Psoas muscle (tissue), 7 donors: ENCODE measurements at regions not wholly inside any gene's neighbourhood (a gene's known extent, or its start where the extent isn't known, plus 50 kb on each side); places are given as distances from the start of the nearest gene placed in this dataset.

Experiments used
- ATAC-seq, 4 donors: fragments of 200-7000 bp; cut with Tn5 transposase; one replicate each; pipeline ENCODE4 v1.9.1; 2020; ENCODE audit warnings: moderate library complexity in 3 of 4, mild to moderate bottlenecking in 2 of 4
- DNase-seq, 2 donors: peaks; one replicate each; pipeline ENCODE4 v3.0.0-alpha.2; 2020
- H3K27ac ChIP-seq: fragments of 200-600 bp; one replicate; pipeline ENCODE4 v1.8.0; 2022
- H3K27me3 ChIP-seq, 3 donors: fragments of 200-600 bp in 1 of 3; one replicate each; pipeline versions ENCODE4 v1.6.1 to v1.8.0; 2013 to 2022; ENCODE audit warnings: low read length in 2 of 3, mild to moderate bottlenecking in 2 of 3, moderate library complexity in 1 of 3; ENCODE audit not compliant: insufficient read depth in 3 of 3
- H3K36me3 ChIP-seq, 2 donors: fragments of 200-600 bp in 1 of 2; one replicate each; pipeline versions ENCODE4 v1.6.1 to v1.8.0; 2013 to 2022; ENCODE audit warnings: low read depth in 1 of 2, mild to moderate bottlenecking in 1 of 2, moderate library complexity in 1 of 2; ENCODE audit not compliant: insufficient read depth in 1 of 2
- H3K4me1 ChIP-seq: fragments of 200-600 bp; one replicate; pipeline ENCODE4 v1.8.0; 2022
- H3K4me3 ChIP-seq: fragments of 200-600 bp; one replicate; pipeline ENCODE4 v1.8.0; 2022; ENCODE audit warnings: mild to moderate bottlenecking
- H3K9me3 ChIP-seq: fragments of 200-600 bp; one replicate; pipeline ENCODE4 v1.8.0; 2022
- WGBS, 3 donors: extraction: QIAGEN DNeasy Blood & Tissue Kit; methylation state at CpG; one replicate each; pipeline versions ENCODE4 v1.1.6 to v1.1.7; 2013; 5-methylcytosine and 5-hydroxymethylcytosine counted together
- intact Hi-C, 2 donors: fragments of 100-400 bp; cut with DNase I; formaldehyde crosslinking; loops; one replicate each; pipeline versions ENCODE4 v1.11.0 to v1.14.2; 2022
- TF ChIP-seq, protein P1 (sequence below): fragments of 200-600 bp; IDR thresholded peaks from one replicate; pipeline ENCODE4 v1.8.0; 2022; ENCODE audit warnings: antibody characterized with exemption
- donor health status: healthy with polysubstance abuse.
- donor health status: DM: no; HTN: no; CAD: no; lungs with moderate emphysema.
- donor health status: Bipolar disorder and iron deficiency.
- donor health status: healthy.
- donor health status: DM: yes; HTN: yes; CAD: no.
- donor health status: DM: no; HTN: no; CAD: no.
- donor health status: DM: yes; HTN: yes; CAD: no.

GRCh38 chr2:118527571-118527970, 319.9 kb downstream of the EN1 start:
- DNase-seq (no peak), ATAC-seq (no peak)
- H3K4me1 ChIP-seq: no peaks in the 10 kb centered on the region
- TF ChIP-seq, protein P1, sequence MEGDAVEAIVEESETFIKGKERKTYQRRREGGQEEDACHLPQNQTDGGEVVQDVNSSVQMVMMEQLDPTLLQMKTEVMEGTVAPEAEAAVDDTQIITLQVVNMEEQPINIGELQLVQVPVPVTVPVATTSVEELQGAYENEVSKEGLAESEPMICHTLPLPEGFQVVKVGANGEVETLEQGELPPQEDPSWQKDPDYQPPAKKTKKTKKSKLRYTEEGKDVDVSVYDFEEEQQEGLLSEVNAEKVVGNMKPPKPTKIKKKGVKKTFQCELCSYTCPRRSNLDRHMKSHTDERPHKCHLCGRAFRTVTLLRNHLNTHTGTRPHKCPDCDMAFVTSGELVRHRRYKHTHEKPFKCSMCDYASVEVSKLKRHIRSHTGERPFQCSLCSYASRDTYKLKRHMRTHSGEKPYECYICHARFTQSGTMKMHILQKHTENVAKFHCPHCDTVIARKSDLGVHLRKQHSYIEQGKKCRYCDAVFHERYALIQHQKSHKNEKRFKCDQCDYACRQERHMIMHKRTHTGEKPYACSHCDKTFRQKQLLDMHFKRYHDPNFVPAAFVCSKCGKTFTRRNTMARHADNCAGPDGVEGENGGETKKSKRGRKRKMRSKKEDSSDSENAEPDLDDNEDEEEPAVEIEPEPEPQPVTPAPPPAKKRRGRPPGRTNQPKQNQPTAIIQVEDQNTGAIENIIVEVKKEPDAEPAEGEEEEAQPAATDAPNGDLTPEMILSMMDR: no peak
- no peak overlapping the region for H3K27ac ChIP-seq
- intact Hi-C loops: no loop called here
- WGBS, 3 donors: 53 to 68% (median 64%) methylated on average over 4 of the region's 4 CpGs
- peaks cover 0 to 4% (median 0%) of the 10 kb centered on the region in 3 donors for H3K27me3 ChIP-seq
- no peak overlapping the region for H3K4me3 ChIP-seq
- H3K36me3 ChIP-seq: no peaks in the 10 kb centered on the region
- no peaks in the 10 kb centered on the region for H3K9me3 ChIP-seq

DNA sequence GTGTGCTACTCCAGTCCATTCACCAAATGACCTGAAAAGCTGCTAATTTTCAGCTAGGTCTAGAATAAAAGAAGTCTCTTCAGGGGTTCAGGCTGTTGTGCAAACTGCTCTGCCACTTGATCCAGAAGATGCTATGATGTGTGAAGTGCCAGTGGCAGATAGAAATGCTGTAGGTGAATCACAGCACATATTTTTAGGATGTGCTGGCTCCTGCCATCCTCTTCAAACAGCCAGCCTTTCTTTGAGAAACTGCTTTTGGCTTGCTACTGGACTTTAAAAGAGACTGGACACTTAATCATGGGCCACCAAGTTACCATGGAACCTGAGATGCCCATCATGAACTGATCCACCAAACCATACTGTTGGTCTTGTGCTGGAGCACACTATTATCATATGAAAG, 322.1 kb downstream of the EN1 start:
- H3K4me3 ChIP-seq: no peak overlapping the region
- no peak for DNase-seq
- ATAC-seq: no peak

GRCh38 chr2:118524911-118525310, 322.5 kb downstream of the EN1 start:
- DNase-seq: no peak
- H3K27ac ChIP-seq: no peak overlapping the region
- H3K4me3 ChIP-seq: no peak overlapping the region
- peaks cover 0 to 4% (median 0%) of the 10 kb centered on the region in 3 donors for H3K27me3 ChIP-seq
- TF ChIP-seq, protein P1: no peak
- no peak for ATAC-seq
- no peaks in the 10 kb centered on the region for H3K4me1 ChIP-seq
- H3K9me3 ChIP-seq: peaks cover 6% of the 10 kb centered on the region
- H3K36me3 ChIP-seq: no peaks in the 10 kb centered on the region
- intact Hi-C loops: no loop called here

More for the DNA sequence above, 322.1 kb downstream of the EN1 start:
- TF ChIP-seq, protein P1: no peak
- H3K4me1 ChIP-seq: no peaks in the 10 kb centered on the region
- H3K9me3 ChIP-seq: peaks cover 6% of the 10 kb centered on the region
- H3K27me3 ChIP-seq: peaks cover 0 to 4% (median 0%) of the 10 kb centered on the region in 3 donors
- no peak overlapping the region for H3K27ac ChIP-seq
- intact Hi-C loops: no loop called here
- H3K36me3 ChIP-seq: no peaks in the 10 kb centered on the region

DNA sequence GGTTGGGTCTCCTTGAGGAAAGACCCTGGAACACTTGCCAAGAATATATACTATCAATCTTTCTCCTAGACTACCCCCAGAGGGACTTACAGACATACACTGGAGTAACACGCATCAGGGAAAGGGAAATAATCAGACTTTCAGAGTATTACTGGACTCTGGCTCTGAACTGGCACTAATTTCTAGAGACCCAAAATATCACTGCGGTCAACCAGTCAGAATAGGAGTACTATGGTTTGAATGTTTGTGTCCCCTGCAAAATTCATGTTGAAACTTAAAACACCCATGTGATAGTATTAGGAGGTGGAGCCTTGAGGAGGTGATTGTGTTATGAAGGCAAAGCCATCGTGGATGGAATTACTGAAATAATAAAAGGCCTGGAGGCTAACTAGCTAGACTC, 323.7 kb downstream of the EN1 start:
- H3K27me3 ChIP-seq: peaks cover 0 to 4% (median 0%) of the 10 kb centered on the region in 3 donors
- no peak overlapping the region for H3K4me3 ChIP-seq
- H3K36me3 ChIP-seq: no peaks in the 10 kb centered on the region
- WGBS, 3 donors: 79 to 83% (median 83%) methylated on average over 3 of the region's 3 CpGs
- ATAC-seq: no peak
- intact Hi-C loops: no loop called here
- H3K27ac ChIP-seq: no peak overlapping the region
- peaks cover 6% of the 10 kb centered on the region for H3K9me3 ChIP-seq
- TF ChIP-seq, protein P1: no peak
- no peaks in the 10 kb centered on the region for H3K4me1 ChIP-seq
- no peak for DNase-seq

- no peak overlapping the region for H3K4me3 ChIP-seq
- WGBS, 3 donors: 43 to 82% (median 59%) methylated on average over 1 of the region's 1 CpG
- intact Hi-C loops: no loop called here
- peaks cover 6% of the 10 kb centered on the region for H3K9me3 ChIP-seq
- TF ChIP-seq, protein P1: no peak
- H3K36me3 ChIP-seq: no peaks in the 10 kb centered on the region
- no peak overlapping the region for H3K27ac ChIP-seq
- ATAC-seq (no peak), DNase-seq (no peak)
- peaks cover 0 to 4% (median 0%) of the 10 kb centered on the region in 3 donors for H3K27me3 ChIP-seq
- H3K4me1 ChIP-seq: no peaks in the 10 kb centered on the region
These were observed 325.5 kb downstream of the EN1 start for GRCh38 chr2:118521960-118522359.
